Vagina (tissue), 2 donors: ENCODE measurements at regions not wholly inside any gene's neighbourhood (a gene's known extent, or its start where the extent isn't known, plus 50 kb on each side); places are given as distances from the start of the nearest gene placed in this dataset.

Experiments used
- DNase-seq, 2 donors: peaks; one replicate each; pipeline ENCODE4 v3.0.0-alpha.2; 2017; ENCODE audit errors: extremely low spot score in 2 of 2
- H3K27ac ChIP-seq: fragments of 200-600 bp; sonication (generic); one replicate; pipeline ENCODE4 v1.5.1; 2019
- H3K27me3 ChIP-seq: fragments of 200-600 bp; sonication (generic); one replicate; pipeline ENCODE4 v1.5.1; 2019
- H3K36me3 ChIP-seq, 2 donors: fragments of 200-600 bp; sonication (generic); one replicate each; pipeline ENCODE4 v1.5.1; 2017 to 2019
- H3K4me1 ChIP-seq: fragments of 200-600 bp; sonication (generic); one replicate; pipeline ENCODE4 v1.5.1; 2019
- H3K4me3 ChIP-seq, 2 donors: fragments of 200-600 bp; sonication (generic); 1 replicate in 1 of 2; 2 replicates in 1 of 2; pipeline ENCODE4 v1.5.1; 2016 to 2019
- H3K9me3 ChIP-seq: fragments of 200-600 bp; sonication (generic); one replicate; pipeline ENCODE4 v1.5.1; 2019
- CTCF ChIP-seq, 3 experiments: fragments of 450-650 bp in 2 of 3; fragments of 200-600 bp in 1 of 3; sonication (generic) in 1 of 3; IDR thresholded peaks; one replicate each; pipeline ENCODE4 v1.5.1; 2017 to 2019; ENCODE audit warnings: antibody characterized with exemption in 3 of 3, mild to moderate bottlenecking in 2 of 3, moderate library complexity in 2 of 3
- POLR2A ChIP-seq, 2 donors: fragments of 450-650 bp; IDR thresholded peaks; one replicate each; pipeline ENCODE4 v1.6.1; 2017; ENCODE audit warnings: antibody characterized with exemption in 2 of 2, mild to moderate bottlenecking in 2 of 2, moderate library complexity in 2 of 2
- POLR2AphosphoS5 ChIP-seq, 2 donors: sonication (generic); formaldehyde crosslinking; IDR thresholded peaks; one replicate each; pipeline ENCODE4 v1.9.0; 2017; ENCODE audit warnings: antibody characterized with exemption in 2 of 2, mild to moderate bottlenecking in 2 of 2, low read depth in 1 of 2; ENCODE audit not compliant: insufficient read depth in 1 of 2
- intact Hi-C: fragments of 100-400 bp; cut with DNase I; formaldehyde crosslinking; loops from one replicate; pipeline ENCODE4 v1.15.1; 2023

GRCh38 chr14:38959021-38959420 lies 144.0 kb downstream of the SEC23A start:
- Histone ChIP-seq H3K36me3 (no peaks in the 10 kb centered on the region), H3K27ac (no peak overlapping the region), H3K4me3 (no peak overlapping the region), H3K9me3 (no peaks in the 10 kb centered on the region), H3K4me1 (no peaks in the 10 kb centered on the region), H3K27me3 (no peaks in the 10 kb centered on the region)
- intact Hi-C loops, result no loop called here
- DNase-seq, result no peak
- TF ChIP-seq CTCF (IDR thresholded peaks at IDR 0.05) (no peak), POLR2A (IDR thresholded peaks at IDR 0.05) (no peak), POLR2AphosphoS5 (IDR thresholded peaks at IDR 0.05; ENCODE audit: insufficient read depth in 1 of 2, low read depth in 1 of 2) (no peak)

DNA sequence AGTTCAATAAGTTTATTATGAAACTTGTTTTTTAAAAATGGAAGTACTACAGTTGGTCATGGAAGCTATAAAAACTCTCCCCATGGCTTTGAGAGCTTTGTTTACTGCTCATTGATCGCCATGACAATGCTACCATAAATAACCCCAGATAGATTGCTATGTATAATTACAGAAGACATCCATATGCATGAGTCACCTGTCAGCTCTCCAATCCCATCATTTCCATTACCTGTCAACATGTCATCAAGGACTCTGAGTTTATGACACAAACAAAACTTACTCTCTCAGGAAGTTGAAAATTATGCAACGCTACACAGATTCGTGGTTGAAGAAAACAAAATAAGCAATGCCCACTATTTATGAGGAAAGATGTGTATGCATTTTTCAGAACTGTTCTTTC lies 144.4 kb downstream of the SEC23A start:
- H3K4me1 ChIP-seq, result no peaks in the 10 kb centered on the region
- no peak for DNase-seq
- no peaks in the 10 kb centered on the region for H3K36me3 ChIP-seq
- H3K9me3 ChIP-seq, result no peaks in the 10 kb centered on the region
- intact Hi-C loops, result no loop called here
- H3K27ac ChIP-seq, result no peak overlapping the region
- H3K27me3 ChIP-seq, result no peaks in the 10 kb centered on the region
- no peak for TF ChIP-seq CTCF (IDR thresholded peaks at IDR 0.05)
- no peak for TF ChIP-seq POLR2A (IDR thresholded peaks at IDR 0.05)
- TF ChIP-seq POLR2AphosphoS5 (IDR thresholded peaks at IDR 0.05; ENCODE audit: insufficient read depth in 1 of 2, low read depth in 1 of 2), result no peak
- H3K4me3 ChIP-seq, result no peak overlapping the region

DNA sequence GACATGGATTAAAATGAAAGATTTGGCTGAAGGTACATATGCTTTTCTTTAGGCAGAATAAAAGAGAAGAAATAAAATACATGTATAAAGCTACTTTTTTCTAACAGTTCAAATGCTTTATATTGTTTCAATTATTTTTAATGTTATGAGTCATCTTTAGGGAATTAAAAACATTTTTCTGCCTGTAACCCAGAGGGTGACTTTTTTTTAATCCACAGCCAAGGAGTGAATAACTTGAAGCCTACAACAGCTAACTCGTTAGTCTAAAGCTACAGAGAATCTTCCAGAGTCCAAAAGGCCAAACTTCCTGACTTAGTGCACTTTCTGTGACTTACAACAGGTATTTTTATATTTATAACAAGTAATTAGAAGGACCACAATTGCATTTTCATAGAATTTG lies 151.6 kb downstream of the SEC23A start:
- H3K4me3 ChIP-seq, result no peak overlapping the region
- intact Hi-C loops, result loop anchor here (2.0 kb wide), 1 partner anchor 61 kb away; no protein-coding TSS in a partner anchor
- DNase-seq, result no peak
- TF ChIP-seq POLR2A (IDR thresholded peaks at IDR 0.05) (no peak), CTCF (IDR thresholded peaks at IDR 0.05) (no peak), POLR2AphosphoS5 (IDR thresholded peaks at IDR 0.05; ENCODE audit: insufficient read depth in 1 of 2, low read depth in 1 of 2) (no peak)
- H3K27me3 ChIP-seq, result no peaks in the 10 kb centered on the region
- no peaks in the 10 kb centered on the region for H3K36me3 ChIP-seq
- no peaks in the 10 kb centered on the region for H3K9me3 ChIP-seq
- no peak overlapping the region for H3K27ac ChIP-seq
- H3K4me1 ChIP-seq, result no peaks in the 10 kb centered on the region

- H3K4me1 ChIP-seq, result no peaks in the 10 kb centered on the region
- H3K9me3 ChIP-seq, result no peaks in the 10 kb centered on the region
- H3K27me3 ChIP-seq, result no peaks in the 10 kb centered on the region
- H3K27ac ChIP-seq, result no peak overlapping the region
- no peak for DNase-seq
- intact Hi-C loops, result loop anchor here (2.0 kb wide), 1 partner anchor 60 kb away; no protein-coding TSS in a partner anchor
- no peaks in the 10 kb centered on the region for H3K36me3 ChIP-seq
- TF ChIP-seq POLR2A (IDR thresholded peaks at IDR 0.05), result no peak
- TF ChIP-seq CTCF (IDR thresholded peaks at IDR 0.05), result no peak
- TF ChIP-seq POLR2AphosphoS5 (IDR thresholded peaks at IDR 0.05; ENCODE audit: insufficient read depth in 1 of 2, low read depth in 1 of 2), result no peak
- no peak overlapping the region for H3K4me3 ChIP-seq
These were observed 152.4 kb downstream of the SEC23A start for GRCh38 chr14:38950676-38951075.

DNA sequence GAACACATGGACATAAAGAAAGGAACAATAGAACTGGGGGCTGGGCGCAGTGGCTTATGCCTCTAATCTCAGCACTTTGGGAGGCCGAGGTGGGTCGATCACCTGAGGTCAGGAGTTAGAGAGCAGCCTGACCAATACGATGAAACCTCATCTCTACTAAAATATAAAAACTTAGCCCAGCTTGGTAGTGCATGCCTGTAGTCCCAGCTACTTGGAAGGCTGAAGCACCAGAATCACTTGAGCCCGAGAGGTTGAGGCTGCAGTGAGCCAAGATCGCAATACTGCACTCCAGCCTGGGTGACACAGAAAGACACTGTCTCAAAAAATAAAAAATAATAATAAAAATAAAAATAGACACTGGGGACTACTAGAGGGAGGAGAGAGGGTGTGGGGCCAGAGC lies 154.5 kb downstream of the SEC23A start:
- Histone ChIP-seq H3K36me3 (no peaks in the 10 kb centered on the region), H3K27ac (no peak overlapping the region), H3K4me3 (no peak overlapping the region), H3K4me1 (no peaks in the 10 kb centered on the region), H3K27me3 (no peaks in the 10 kb centered on the region), H3K9me3 (no peaks in the 10 kb centered on the region)
- TF ChIP-seq POLR2A (IDR thresholded peaks at IDR 0.05) (no peak), CTCF (IDR thresholded peaks at IDR 0.05) (no peak), POLR2AphosphoS5 (IDR thresholded peaks at IDR 0.05; ENCODE audit: insufficient read depth in 1 of 2, low read depth in 1 of 2) (no peak)
- no peak for DNase-seq
- intact Hi-C loops, result no loop called here
